PC-9 (cell line): ENCODE measurements at regions not wholly inside any gene's neighbourhood (a gene's known extent, or its start where the extent isn't known, plus 50 kb on each side); places are given as distances from the start of the nearest gene placed in this dataset.

Experiments used
- EZH2 ChIP-seq: fragments of 200-600 bp; sonication (generic); IDR thresholded peaks from 2 replicates; pipeline ENCODE4 v1.8.0; 2017; ENCODE audit warnings: antibody characterized with exemption, low read depth
- TF ChIP-seq, protein P1 (sequence below): fragments of 200-600 bp; sonication (generic); conservative IDR thresholded peaks from 2 replicates; pipeline ENCODE4 v1.6.1; 2017; ENCODE audit warnings: mixed run types, antibody characterized with exemption, mild to moderate bottlenecking, moderate library complexity

- TF ChIP-seq, protein P1, sequence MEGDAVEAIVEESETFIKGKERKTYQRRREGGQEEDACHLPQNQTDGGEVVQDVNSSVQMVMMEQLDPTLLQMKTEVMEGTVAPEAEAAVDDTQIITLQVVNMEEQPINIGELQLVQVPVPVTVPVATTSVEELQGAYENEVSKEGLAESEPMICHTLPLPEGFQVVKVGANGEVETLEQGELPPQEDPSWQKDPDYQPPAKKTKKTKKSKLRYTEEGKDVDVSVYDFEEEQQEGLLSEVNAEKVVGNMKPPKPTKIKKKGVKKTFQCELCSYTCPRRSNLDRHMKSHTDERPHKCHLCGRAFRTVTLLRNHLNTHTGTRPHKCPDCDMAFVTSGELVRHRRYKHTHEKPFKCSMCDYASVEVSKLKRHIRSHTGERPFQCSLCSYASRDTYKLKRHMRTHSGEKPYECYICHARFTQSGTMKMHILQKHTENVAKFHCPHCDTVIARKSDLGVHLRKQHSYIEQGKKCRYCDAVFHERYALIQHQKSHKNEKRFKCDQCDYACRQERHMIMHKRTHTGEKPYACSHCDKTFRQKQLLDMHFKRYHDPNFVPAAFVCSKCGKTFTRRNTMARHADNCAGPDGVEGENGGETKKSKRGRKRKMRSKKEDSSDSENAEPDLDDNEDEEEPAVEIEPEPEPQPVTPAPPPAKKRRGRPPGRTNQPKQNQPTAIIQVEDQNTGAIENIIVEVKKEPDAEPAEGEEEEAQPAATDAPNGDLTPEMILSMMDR: no peak
- TF ChIP-seq EZH2: no peak
These were observed 55.1 kb upstream of the SEPTIN5 start for GRCh38 chr22:19658967-19659804.
